ENCODE measurements at regions not wholly inside any gene's neighbourhood (a gene's known extent, or its start where the extent isn't known, plus 50 kb on each side); places are given as distances from the start of the nearest gene placed in this dataset.

- TF ChIP-seq CTCF (IDR thresholded peaks at IDR 0.05; ENCODE audit: low read depth, low read length), result no peak
- TF ChIP-seq POLR2A (IDR thresholded peaks at IDR 0.05; ENCODE audit: extremely low read depth, insufficient read length), result no peak
- TF ChIP-seq, protein P1, sequence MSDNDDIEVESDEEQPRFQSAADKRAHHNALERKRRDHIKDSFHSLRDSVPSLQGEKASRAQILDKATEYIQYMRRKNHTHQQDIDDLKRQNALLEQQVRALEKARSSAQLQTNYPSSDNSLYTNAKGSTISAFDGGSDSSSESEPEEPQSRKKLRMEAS (IDR thresholded peaks at IDR 0.05; ENCODE audit: low read depth, low read length), result no peak
- TF ChIP-seq MYC (IDR thresholded peaks at IDR 0.05; ENCODE audit: low read depth, low read length), result no peak
These were observed 987.6 kb downstream of the EFNB2 start for GRCh38 chr13:105547851-105548250.

Measured in NB4 (cell line).